Choroid plexus epithelial cell (primary cell): ENCODE measurements at regions not wholly inside any gene's neighbourhood (a gene's known extent, or its start where the extent isn't known, plus 50 kb on each side); places are given as distances from the start of the nearest gene placed in this dataset.

ENCODE experiments used
- DNase-seq: peaks from one replicate; pipeline ENCODE4 v3.0.0-alpha.2; 2010; ENCODE audit warnings: low read depth
- H3K4me3 ChIP-seq: 2 replicates; pipeline ENCODE4 v1.5.1; 2011; ENCODE audit warnings: low read depth, mild to moderate bottlenecking, control low read depth, low read length, moderate library complexity
- CTCF ChIP-seq: conservative IDR thresholded peaks from 2 replicates; pipeline ENCODE4 v1.5.1; 2011; ENCODE audit warnings: low read depth, mild to moderate bottlenecking, control low read depth, inconsistent platforms, low read length, moderate library complexity

- TF ChIP-seq CTCF = no peak
- no peak overlapping the region for H3K4me3 ChIP-seq
- DNase-seq = peak; percentile 10
Measured at GRCh38 chr3:81295906-81296577, 465.4 kb downstream of the GBE1 start.

DNA sequence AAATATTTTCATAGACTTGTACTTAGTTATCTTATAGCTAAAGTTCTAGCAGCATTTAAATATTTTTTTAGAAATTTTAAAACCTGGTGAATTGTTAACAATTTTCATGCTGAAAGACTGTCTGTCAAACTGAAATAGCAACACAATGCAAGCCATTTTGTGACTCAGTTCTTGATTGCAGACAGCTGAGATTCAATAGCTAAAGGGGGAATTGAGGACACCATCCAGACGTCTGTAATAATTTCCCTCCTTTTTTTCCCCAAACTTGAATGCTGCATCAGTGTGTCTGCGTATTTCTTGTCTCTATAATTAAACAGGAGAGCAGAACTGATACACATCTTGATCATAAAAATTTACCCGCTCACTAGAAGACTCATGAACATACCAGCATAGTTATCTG, 468.3 kb downstream of the GBE1 start:
- H3K4me3 ChIP-seq = no peak overlapping the region
- no peak for DNase-seq
- no peak for TF ChIP-seq CTCF

GRCh38 chr3:81291586-81291985, 469.9 kb downstream of the GBE1 start:
- H3K4me3 ChIP-seq = no peak overlapping the region
- TF ChIP-seq CTCF = no peak
- DNase-seq = no peak

DNA sequence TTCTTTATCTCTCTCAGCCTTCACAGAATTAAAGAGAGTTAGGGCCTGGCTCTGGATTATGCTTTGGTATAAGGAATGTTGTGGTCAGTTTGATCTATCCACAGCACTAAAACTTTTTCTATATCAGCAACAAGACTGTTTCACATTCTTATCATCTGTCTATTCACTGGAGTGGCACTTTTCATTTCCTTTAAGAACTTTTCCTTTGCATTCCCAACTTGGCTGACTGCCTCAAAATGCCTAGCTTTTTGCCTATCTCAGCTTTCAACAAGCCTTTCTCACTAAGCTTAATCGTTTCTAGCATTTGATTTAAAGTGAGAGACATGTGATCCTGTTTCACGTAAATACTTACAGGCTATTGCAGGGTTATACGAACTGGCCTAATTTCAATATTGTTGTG, 471.8 kb downstream of the GBE1 start:
- no peak overlapping the region for H3K4me3 ChIP-seq
- DNase-seq = peak; percentile 52
- no peak for TF ChIP-seq CTCF

GRCh38 chr3:81279481-81280379, 481.7 kb downstream of the GBE1 start:
- H3K4me3 ChIP-seq = peak overlapping the region; percentile 22
- peak; percentile 49 for DNase-seq
- no peak for TF ChIP-seq CTCF

- no peak overlapping the region for H3K4me3 ChIP-seq
- TF ChIP-seq CTCF = no peak
Measured at GRCh38 chr3:81277853-81278252, 483.6 kb downstream of the GBE1 start.

More at GRCh38 chr3:81277853-81278252, 483.6 kb downstream of the GBE1 start:
- DNase-seq = peak; percentile 56
